Uterus (tissue), 2 donors: ENCODE measurements at regions not wholly inside any gene's neighbourhood (a gene's known extent, or its start where the extent isn't known, plus 50 kb on each side); places are given as distances from the start of the nearest gene placed in this dataset.

Source experiments
- CTCF ChIP-seq, 4 experiments: fragments of 200-600 bp in 2 of 4; fragments of 450-650 bp in 2 of 4; sonication (generic) in 2 of 4; IDR thresholded peaks; one replicate each; pipeline ENCODE4 v1.5.1; 2016 to 2019; ENCODE audit warnings: antibody characterized with exemption in 4 of 4, mild to moderate bottlenecking in 2 of 4, moderate library complexity in 1 of 4
- POLR2A ChIP-seq, 2 donors: fragments of 450-650 bp; IDR thresholded peaks; one replicate each; pipeline ENCODE4 v1.6.1; 2016; ENCODE audit warnings: antibody characterized with exemption in 2 of 2, mild to moderate bottlenecking in 1 of 2, moderate library complexity in 1 of 2

- TF ChIP-seq POLR2A (IDR thresholded peaks at IDR 0.05) (no peak), CTCF (IDR thresholded peaks at IDR 0.05) (no peak)
Measured at GRCh38 chr12:125395583-125396215, 330.5 kb downstream of the AACS start.
